Activated T-helper 2 cell treated with anti-CD3 and anti-CD28 coated beads, Interferon-gamma antibody, Interleukin-2, Interleukin-4, amounts not matched to agents 10 μg/mL and 5 μg/mL and 100 μg/mL, durations not matched to agents 14 hours and 24 hours and 36 hours (primary cell): ENCODE measurements at regions not wholly inside any gene's neighbourhood (a gene's known extent, or its start where the extent isn't known, plus 50 kb on each side); places are given as distances from the start of the nearest gene placed in this dataset.
"Not testable (repeated sequence)": the region's sequence is repeated elsewhere in the genome, so short reads cannot be mapped to it uniquely, and the experiment has no call there.

Experiments used
- DNase-seq: peaks from one replicate; pipeline ENCODE4 v3.0.0; 2021; ENCODE audit warnings: low spot score
- H3K27ac Mint-ChIP-seq: one replicate; pipeline ENCODE4 v1.8.0; 2021; ENCODE audit warnings: mixed read lengths
- H3K27me3 Mint-ChIP-seq: one replicate; pipeline ENCODE4 v1.8.0; 2021; ENCODE audit warnings: low read depth, mixed read lengths
- H3K36me3 Mint-ChIP-seq: one replicate; pipeline ENCODE4 v1.8.0; 2021; ENCODE audit warnings: low read depth, mixed read lengths
- H3K4me1 Mint-ChIP-seq: one replicate; pipeline ENCODE4 v1.8.0; 2021; ENCODE audit warnings: low read depth, mixed read lengths
- H3K4me3 Mint-ChIP-seq: one replicate; pipeline ENCODE4 v1.8.0; 2021; ENCODE audit warnings: low read depth, mild to moderate bottlenecking, moderate library complexity, mixed read lengths
- H3K9me3 Mint-ChIP-seq: one replicate; pipeline ENCODE4 v1.8.0; 2021; ENCODE audit warnings: mixed read lengths
- intact Hi-C: fragments of 100-400 bp; cut with micrococcal nuclease; formaldehyde crosslinking; loops from one replicate; pipeline ENCODE4 v1.15.1; 2023

- Mint-ChIP-seq H3K27ac (no peak overlapping the region), H3K27me3 (no peaks in the 10 kb centered on the region), H3K36me3 (no peaks in the 10 kb centered on the region), H3K4me3 (no peak overlapping the region), H3K9me3 (no peaks in the 10 kb centered on the region), H3K4me1 (no peaks in the 10 kb centered on the region)
- DNase-seq = no peak
- intact Hi-C loops = no loop called here
Measured at GRCh38 chr2:121837591-121837990, 82.1 kb downstream of the TSN start.

- intact Hi-C loops = no loop called here
- Mint-ChIP-seq H3K27ac (no peak overlapping the region), H3K27me3 (no peaks in the 10 kb centered on the region), H3K4me1 (no peaks in the 10 kb centered on the region), H3K36me3 (no peaks in the 10 kb centered on the region), H3K4me3 (no peak overlapping the region), H3K9me3 (no peaks in the 10 kb centered on the region)
- no peak for DNase-seq
Measured at GRCh38 chr2:121838551-121838950, 83.1 kb downstream of the TSN start.

GRCh38 chr2:121839584-121839983, 84.1 kb downstream of the TSN start:
- Mint-ChIP-seq H3K27me3 (no peaks in the 10 kb centered on the region), H3K36me3 (no peaks in the 10 kb centered on the region), H3K4me1 (no peaks in the 10 kb centered on the region), H3K4me3 (no peak overlapping the region), H3K9me3 (no peaks in the 10 kb centered on the region), H3K27ac (no peak overlapping the region)
- DNase-seq = no peak
- intact Hi-C loops = no loop called here

GRCh38 chr2:121849236-121849635, 93.8 kb downstream of the TSN start:
- no peak for DNase-seq
- intact Hi-C loops = no loop called here
- Mint-ChIP-seq H3K4me1 (no peaks in the 10 kb centered on the region), H3K27ac (no peak overlapping the region), H3K36me3 (no peaks in the 10 kb centered on the region), H3K9me3 (no peaks in the 10 kb centered on the region), H3K4me3 (no peak overlapping the region), H3K27me3 (no peaks in the 10 kb centered on the region)

- intact Hi-C loops, H3K4me1 Mint-ChIP-seq, H3K4me3 Mint-ChIP-seq, DNase-seq, H3K9me3 Mint-ChIP-seq, H3K36me3 Mint-ChIP-seq, H3K27ac Mint-ChIP-seq: not testable (repeated sequence)
- peaks cover 12% of the 10 kb centered on the region for H3K27me3 Mint-ChIP-seq
Measured at GRCh38 chr2:121853149-121853548, 97.7 kb downstream of the TSN start.

GRCh38 chr2:121855510-121855909, 100.1 kb downstream of the TSN start:
- DNase-seq = no peak
- no peak overlapping the region for H3K4me3 Mint-ChIP-seq
- H3K27me3 Mint-ChIP-seq = peaks cover 12% of the 10 kb centered on the region
- no peak overlapping the region for H3K27ac Mint-ChIP-seq
- H3K9me3 Mint-ChIP-seq = no peaks in the 10 kb centered on the region
- no peaks in the 10 kb centered on the region for H3K36me3 Mint-ChIP-seq
- intact Hi-C loops = no loop called here
- no peaks in the 10 kb centered on the region for H3K4me1 Mint-ChIP-seq

GRCh38 chr2:121856360-121856759, 100.9 kb downstream of the TSN start:
- H3K9me3 Mint-ChIP-seq = no peaks in the 10 kb centered on the region
- no peak overlapping the region for H3K4me3 Mint-ChIP-seq
- intact Hi-C loops = no loop called here
- peaks cover 12% of the 10 kb centered on the region for H3K27me3 Mint-ChIP-seq
- no peak for DNase-seq
- H3K27ac Mint-ChIP-seq = no peak overlapping the region
- H3K4me1 Mint-ChIP-seq = no peaks in the 10 kb centered on the region
- H3K36me3 Mint-ChIP-seq = no peaks in the 10 kb centered on the region

GRCh38 chr2:121858369-121858768, 102.9 kb downstream of the TSN start:
- DNase-seq = no peak
- no peak overlapping the region for H3K4me3 Mint-ChIP-seq
- peaks cover 12% of the 10 kb centered on the region for H3K27me3 Mint-ChIP-seq
- no peak overlapping the region for H3K27ac Mint-ChIP-seq
- H3K9me3 Mint-ChIP-seq = no peaks in the 10 kb centered on the region
- H3K4me1 Mint-ChIP-seq = no peaks in the 10 kb centered on the region
- intact Hi-C loops = no loop called here
- no peaks in the 10 kb centered on the region for H3K36me3 Mint-ChIP-seq

GRCh38 chr2:121858847-121859246, 103.4 kb downstream of the TSN start:
- Mint-ChIP-seq H3K36me3 (no peaks in the 10 kb centered on the region), H3K27ac (no peak overlapping the region), H3K9me3 (no peaks in the 10 kb centered on the region), H3K4me3 (no peak overlapping the region), H3K27me3 (peaks cover 12% of the 10 kb centered on the region), H3K4me1 (no peaks in the 10 kb centered on the region)
- intact Hi-C loops = no loop called here
- DNase-seq = no peak

GRCh38 chr2:121860033-121860757, 104.7 kb downstream of the TSN start:
- Mint-ChIP-seq H3K4me3 (no peak overlapping the region), H3K27ac (no peak overlapping the region), H3K36me3 (no peaks in the 10 kb centered on the region), H3K4me1 (no peaks in the 10 kb centered on the region), H3K27me3 (peaks cover 10% of the 10 kb centered on the region), H3K9me3 (no peaks in the 10 kb centered on the region)
- DNase-seq = no peak
- intact Hi-C loops = no loop called here

GRCh38 chr2:121860758-121861227, 105.3 kb downstream of the TSN start:
- peaks cover 8% of the 10 kb centered on the region for H3K27me3 Mint-ChIP-seq

GRCh38 chr2:121862286-121862685, 106.8 kb downstream of the TSN start:
- DNase-seq = no peak
- no peaks in the 10 kb centered on the region for H3K9me3 Mint-ChIP-seq
- H3K27ac Mint-ChIP-seq = no peak overlapping the region
- intact Hi-C loops = no loop called here
- no peaks in the 10 kb centered on the region for H3K4me1 Mint-ChIP-seq
- H3K27me3 Mint-ChIP-seq = no peaks in the 10 kb centered on the region
- no peak overlapping the region for H3K4me3 Mint-ChIP-seq
- no peaks in the 10 kb centered on the region for H3K36me3 Mint-ChIP-seq

More at GRCh38 chr2:121860758-121861227, 105.3 kb downstream of the TSN start:
- Mint-ChIP-seq H3K9me3 (no peaks in the 10 kb centered on the region), H3K4me3 (no peak overlapping the region), H3K27ac (no peak overlapping the region), H3K36me3 (no peaks in the 10 kb centered on the region), H3K4me1 (no peaks in the 10 kb centered on the region)
- DNase-seq = no peak
- intact Hi-C loops = no loop called here

GRCh38 chr2:121865914-121866313, 110.5 kb downstream of the TSN start:
- no peak overlapping the region for H3K27ac Mint-ChIP-seq
- no peaks in the 10 kb centered on the region for H3K27me3 Mint-ChIP-seq
- no peaks in the 10 kb centered on the region for H3K4me1 Mint-ChIP-seq
- no peaks in the 10 kb centered on the region for H3K9me3 Mint-ChIP-seq
- no peak for DNase-seq
- H3K36me3 Mint-ChIP-seq = no peaks in the 10 kb centered on the region
- no peak overlapping the region for H3K4me3 Mint-ChIP-seq
- intact Hi-C loops = no loop called here

- intact Hi-C loops = no loop called here
- H3K27me3 Mint-ChIP-seq = no peaks in the 10 kb centered on the region
- no peaks in the 10 kb centered on the region for H3K36me3 Mint-ChIP-seq
- H3K4me1 Mint-ChIP-seq = no peaks in the 10 kb centered on the region
- DNase-seq = no peak
- H3K27ac Mint-ChIP-seq = no peak overlapping the region
- H3K4me3 Mint-ChIP-seq = no peak overlapping the region
- no peaks in the 10 kb centered on the region for H3K9me3 Mint-ChIP-seq
Measured at GRCh38 chr2:121866789-121867188, 111.3 kb downstream of the TSN start.
